Dendritic cell treated with granulocyte-macrophage colony-stimulating factor and Interleukin-4, amounts not matched to agents 40 ng/mL and 50 ng/mL, for 4 days (primary cell): ENCODE measurements at regions not wholly inside any gene's neighbourhood (a gene's known extent, or its start where the extent isn't known, plus 50 kb on each side); places are given as distances from the start of the nearest gene placed in this dataset.
"Not testable (repeated sequence)": the region's sequence is repeated elsewhere in the genome, so short reads cannot be mapped to it uniquely, and the experiment has no call there.

Experiments used
- H3K27ac Mint-ChIP-seq: one replicate; pipeline ENCODE4 v1.8.0; 2022; ENCODE audit warnings: mild to moderate bottlenecking, mixed read lengths
- H3K27me3 Mint-ChIP-seq: one replicate; pipeline ENCODE4 v1.8.0; 2022; ENCODE audit warnings: mild to moderate bottlenecking, mixed read lengths
- H3K36me3 Mint-ChIP-seq: one replicate; pipeline ENCODE4 v1.8.0; 2022; ENCODE audit warnings: low read depth, mixed read lengths
- H3K4me1 Mint-ChIP-seq: one replicate; pipeline ENCODE4 v1.8.0; 2022; ENCODE audit warnings: low read depth, mixed read lengths
- H3K4me3 Mint-ChIP-seq: one replicate; pipeline ENCODE4 v1.8.0; 2022; ENCODE audit warnings: mild to moderate bottlenecking, moderate library complexity, mixed read lengths
- H3K9me3 Mint-ChIP-seq: one replicate; pipeline ENCODE4 v1.8.0; 2022; ENCODE audit warnings: mixed read lengths
- intact Hi-C: fragments of 100-400 bp; cut with micrococcal nuclease; formaldehyde crosslinking; loops from one replicate; pipeline ENCODE4 v1.15.0; 2022

DNA sequence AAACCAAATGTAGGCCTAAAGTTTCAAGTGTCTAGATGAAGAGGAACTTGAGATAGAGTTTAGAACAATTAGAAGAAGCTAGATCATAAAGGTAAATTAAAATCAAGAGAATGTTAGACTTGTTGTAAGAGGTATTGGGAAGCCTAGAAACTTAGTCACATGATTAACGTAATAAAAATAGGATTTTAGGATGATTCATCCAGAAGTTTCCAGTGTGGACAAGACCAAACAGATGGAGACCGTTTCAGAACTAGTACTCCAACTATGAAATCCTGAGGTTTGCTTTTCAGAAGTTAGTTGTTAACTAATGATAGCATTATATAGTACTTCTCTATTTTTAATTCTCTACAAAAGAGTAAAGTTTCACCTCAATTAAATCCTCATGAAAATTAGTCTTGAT is 104.9 kb downstream of the MZT1 start:
- Mint-ChIP-seq H3K27me3 (no peaks in the 10 kb centered on the region), H3K9me3 (peaks cover 17% of the 10 kb centered on the region), H3K36me3 (no peaks in the 10 kb centered on the region)

DNA sequence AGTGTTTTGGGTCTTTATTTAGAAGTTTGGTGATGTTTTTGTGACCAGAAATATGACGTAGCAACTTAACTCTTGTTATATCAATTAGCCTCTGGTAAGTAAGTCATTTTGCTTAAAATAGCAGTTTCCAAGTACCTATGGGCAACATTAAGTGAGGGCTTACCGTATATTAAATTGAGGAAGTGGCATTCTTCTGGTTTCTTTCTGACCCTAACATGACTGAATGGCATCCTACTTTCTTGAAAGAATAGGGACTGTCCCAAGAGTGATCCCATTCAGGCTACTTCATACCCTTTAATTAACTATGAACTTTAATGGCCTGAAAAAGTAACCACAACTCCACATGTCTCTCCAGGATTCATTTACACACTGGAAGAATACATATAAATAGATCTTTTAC is 106.6 kb downstream of the MZT1 start:
- intact Hi-C loops = no loop called here
- Mint-ChIP-seq H3K9me3 (peaks cover 8% of the 10 kb centered on the region), H3K4me1 (no peaks in the 10 kb centered on the region), H3K27ac (no peak overlapping the region), H3K27me3 (no peaks in the 10 kb centered on the region), H3K36me3 (no peaks in the 10 kb centered on the region), H3K4me3 (no peak overlapping the region)

More for the DNA sequence above, 104.9 kb downstream of the MZT1 start:
- Mint-ChIP-seq H3K4me3 (no peak overlapping the region), H3K4me1 (no peaks in the 10 kb centered on the region), H3K27ac (no peak overlapping the region)
- intact Hi-C loops = no loop called here

DNA sequence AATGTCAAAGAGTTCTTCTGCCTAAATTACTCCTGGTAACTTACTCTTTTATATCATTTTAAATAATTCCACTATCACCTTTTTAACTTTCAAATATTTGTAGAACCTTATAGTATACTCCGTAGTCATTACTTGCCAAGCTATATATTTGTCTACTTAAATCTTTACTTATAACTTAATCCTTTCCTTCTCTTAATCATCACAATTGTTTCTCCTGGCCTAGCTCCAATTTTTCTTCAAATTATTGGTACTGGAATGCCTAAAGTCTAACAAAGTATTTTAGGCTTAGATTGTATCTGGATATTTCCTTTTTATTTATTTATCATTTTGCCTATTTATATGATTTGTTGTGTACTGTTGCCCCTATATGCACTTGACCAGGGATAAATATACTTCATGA is 109.5 kb downstream of the MZT1 start:
- Mint-ChIP-seq H3K4me3 (no peak overlapping the region), H3K27me3 (no peaks in the 10 kb centered on the region), H3K4me1 (no peaks in the 10 kb centered on the region), H3K27ac (no peak overlapping the region), H3K9me3 (no peaks in the 10 kb centered on the region), H3K36me3 (no peaks in the 10 kb centered on the region)
- intact Hi-C loops = no loop called here

DNA sequence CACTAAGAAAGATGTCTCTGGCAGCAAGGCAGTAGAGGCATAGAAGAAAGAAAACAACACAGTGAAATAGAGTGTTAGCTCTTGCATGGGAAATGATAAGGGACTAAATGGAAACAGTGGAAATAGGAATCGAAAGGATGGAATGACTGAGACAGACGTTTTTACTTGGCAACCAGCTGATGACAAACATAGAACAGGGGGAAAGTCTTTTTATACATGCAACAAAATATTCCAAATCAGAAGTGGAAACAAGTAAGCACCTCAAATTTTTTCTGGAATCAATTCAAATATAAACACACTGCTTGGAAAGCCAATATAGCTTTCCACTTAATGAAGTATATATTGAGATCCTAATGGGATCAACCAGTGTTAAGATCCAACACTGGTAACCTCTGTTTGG is 110.2 kb downstream of the MZT1 start:
- Mint-ChIP-seq H3K27me3 (no peaks in the 10 kb centered on the region), H3K27ac (no peak overlapping the region), H3K4me1 (no peaks in the 10 kb centered on the region), H3K4me3 (no peak overlapping the region), H3K36me3 (no peaks in the 10 kb centered on the region), H3K9me3 (no peaks in the 10 kb centered on the region)
- intact Hi-C loops = no loop called here

DNA sequence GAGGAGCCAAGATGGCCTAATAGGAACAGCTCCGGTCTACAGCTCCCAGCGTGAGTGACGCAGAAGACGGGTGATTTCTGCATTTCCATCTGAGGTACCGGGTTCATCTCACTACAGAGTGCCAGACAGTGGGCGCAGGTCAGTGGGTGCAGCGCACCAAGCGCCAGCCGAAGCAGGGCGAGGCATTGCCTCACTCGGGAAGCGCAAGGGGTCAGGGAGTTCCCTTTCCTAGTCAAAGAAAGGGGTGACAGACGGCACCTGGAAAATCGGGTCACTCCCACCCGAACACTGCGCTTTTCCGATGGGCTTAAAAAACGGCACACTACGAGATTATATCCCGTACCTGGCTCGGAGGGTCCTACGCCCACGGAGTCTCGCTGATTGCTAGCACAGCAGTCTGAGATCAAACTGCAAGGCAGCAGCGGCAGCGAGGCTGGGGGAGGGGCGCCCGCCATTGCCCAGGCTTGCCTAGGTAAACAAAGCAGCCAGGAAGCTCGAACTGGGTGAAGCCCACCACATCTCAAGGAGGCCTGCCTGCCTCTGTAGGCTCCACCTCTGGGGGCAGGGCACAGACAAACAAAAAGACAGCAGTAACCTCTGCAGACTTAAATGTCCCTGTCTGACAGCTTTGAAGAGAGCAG is 117.1 kb downstream of the MZT1 start:
- intact Hi-C loops, H3K27me3 Mint-ChIP-seq, H3K27ac Mint-ChIP-seq, H3K4me1 Mint-ChIP-seq, H3K4me3 Mint-ChIP-seq, H3K36me3 Mint-ChIP-seq: not testable (repeated sequence)
- H3K9me3 Mint-ChIP-seq = peaks cover 12% of the 10 kb centered on the region

DNA sequence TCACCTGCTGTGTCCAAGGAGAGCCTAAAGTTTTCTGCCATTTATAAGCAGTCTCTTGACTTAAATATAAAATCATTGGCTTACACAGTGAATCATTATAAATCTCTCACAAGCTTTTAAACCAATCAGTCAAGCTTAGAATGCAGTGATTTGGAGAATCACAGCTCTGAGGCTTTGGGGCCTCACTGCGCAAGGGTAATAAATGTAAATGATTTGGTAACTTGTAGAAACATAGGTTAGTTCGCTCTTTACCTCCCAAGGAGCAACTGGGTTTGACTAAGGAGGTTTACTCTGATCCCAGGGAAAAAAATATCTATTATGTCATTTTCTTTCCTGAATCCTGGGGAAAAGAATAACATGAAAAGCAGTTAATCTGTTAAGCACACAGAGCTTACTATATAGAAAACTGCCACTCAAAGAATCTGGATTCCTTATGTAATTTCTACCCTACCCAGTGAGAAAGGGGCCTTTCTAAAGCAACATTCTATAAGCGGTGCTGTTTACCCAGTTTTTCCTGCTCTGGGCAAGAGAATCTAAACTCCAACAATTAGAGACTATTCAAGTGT is 128.2 kb downstream of the MZT1 start:
- Mint-ChIP-seq H3K36me3 (no peaks in the 10 kb centered on the region), H3K4me1 (no peaks in the 10 kb centered on the region), H3K9me3 (peaks cover 16% of the 10 kb centered on the region), H3K27ac (no peak overlapping the region), H3K4me3 (no peak overlapping the region), H3K27me3 (no peaks in the 10 kb centered on the region)
- intact Hi-C loops = no loop called here

DNA sequence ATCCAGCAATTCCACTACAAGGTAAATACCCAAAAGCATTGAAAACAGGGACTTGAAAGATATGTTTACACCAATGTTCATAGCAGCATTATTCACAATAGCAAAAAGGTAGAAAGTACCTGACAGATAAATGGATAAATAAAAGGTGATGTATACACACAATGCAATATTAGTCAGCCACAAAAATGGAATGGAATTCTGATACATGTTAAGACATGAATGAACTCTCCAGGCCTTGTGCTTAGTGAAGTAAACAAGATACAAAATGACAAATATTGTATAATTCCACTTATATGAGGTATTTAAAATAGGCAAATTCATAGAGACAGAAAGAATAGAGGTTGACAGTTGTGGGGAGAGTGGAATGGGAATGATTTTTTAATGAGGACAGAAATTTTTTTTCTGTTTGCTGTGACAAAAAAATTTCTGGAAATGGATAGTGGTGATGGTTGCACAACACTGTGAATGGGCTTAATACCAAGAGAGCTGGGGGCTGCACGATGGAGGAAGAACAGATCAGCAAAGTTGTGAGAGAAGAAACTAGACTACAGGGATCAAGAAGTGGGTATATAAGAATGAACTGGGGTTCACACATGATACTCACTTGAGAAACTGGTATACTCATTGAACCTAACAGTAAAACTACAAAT is 137.2 kb downstream of the MZT1 start:
- Mint-ChIP-seq H3K36me3 (no peaks in the 10 kb centered on the region), H3K27me3 (no peaks in the 10 kb centered on the region), H3K9me3 (peaks cover 10% of the 10 kb centered on the region), H3K27ac (no peak overlapping the region), H3K4me1 (no peaks in the 10 kb centered on the region), H3K4me3 (no peak overlapping the region)
- intact Hi-C loops = no loop called here

DNA sequence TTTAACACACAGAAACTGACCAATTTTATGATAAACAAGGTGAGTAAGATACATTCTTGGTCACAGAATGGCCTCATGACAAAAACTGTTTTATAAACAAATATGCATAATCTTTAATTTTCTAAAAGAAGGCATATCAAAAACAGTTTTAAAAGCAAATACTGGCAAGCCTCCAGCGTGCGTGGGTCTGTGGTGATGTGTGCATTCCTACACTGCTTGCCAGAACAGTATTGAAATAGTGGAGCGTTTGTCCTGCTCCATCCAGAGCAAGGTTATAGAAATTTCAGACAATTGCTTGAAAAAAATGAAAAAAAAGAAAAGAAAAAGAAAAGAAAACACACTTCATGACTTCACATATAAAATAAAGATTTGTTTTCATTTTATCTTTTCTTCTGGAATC is 140.9 kb downstream of the MZT1 start:
- no peaks in the 10 kb centered on the region for H3K36me3 Mint-ChIP-seq
- H3K4me3 Mint-ChIP-seq = no peak overlapping the region
- H3K27me3 Mint-ChIP-seq = no peaks in the 10 kb centered on the region
- no peak overlapping the region for H3K27ac Mint-ChIP-seq
- no peaks in the 10 kb centered on the region for H3K4me1 Mint-ChIP-seq
- H3K9me3 Mint-ChIP-seq = peaks cover 6% of the 10 kb centered on the region
- intact Hi-C loops = no loop called here

DNA sequence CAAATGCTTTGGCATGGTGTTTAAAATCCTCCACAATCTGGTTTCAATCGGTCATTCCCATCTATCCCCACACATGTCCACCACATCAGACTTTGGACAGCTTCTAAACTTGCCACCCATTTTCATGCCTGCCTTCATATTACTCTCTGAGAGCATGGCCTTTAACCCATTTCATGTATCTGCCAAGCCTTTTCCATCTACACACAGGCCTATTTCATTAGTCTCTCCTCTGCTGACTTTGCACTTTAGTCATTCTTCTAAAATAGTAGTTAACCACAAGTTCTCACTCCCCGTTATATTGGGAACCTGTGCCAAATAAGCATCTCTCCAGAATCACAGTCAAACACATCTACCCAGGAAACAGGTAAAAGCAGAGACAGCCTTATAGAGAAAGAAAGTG is 142.2 kb downstream of the MZT1 start:
- no peaks in the 10 kb centered on the region for H3K4me1 Mint-ChIP-seq
- H3K27me3 Mint-ChIP-seq = no peaks in the 10 kb centered on the region
- H3K27ac Mint-ChIP-seq = no peak overlapping the region
- intact Hi-C loops = no loop called here
- H3K36me3 Mint-ChIP-seq = no peaks in the 10 kb centered on the region
- no peak overlapping the region for H3K4me3 Mint-ChIP-seq
- H3K9me3 Mint-ChIP-seq = peaks cover 6% of the 10 kb centered on the region

DNA sequence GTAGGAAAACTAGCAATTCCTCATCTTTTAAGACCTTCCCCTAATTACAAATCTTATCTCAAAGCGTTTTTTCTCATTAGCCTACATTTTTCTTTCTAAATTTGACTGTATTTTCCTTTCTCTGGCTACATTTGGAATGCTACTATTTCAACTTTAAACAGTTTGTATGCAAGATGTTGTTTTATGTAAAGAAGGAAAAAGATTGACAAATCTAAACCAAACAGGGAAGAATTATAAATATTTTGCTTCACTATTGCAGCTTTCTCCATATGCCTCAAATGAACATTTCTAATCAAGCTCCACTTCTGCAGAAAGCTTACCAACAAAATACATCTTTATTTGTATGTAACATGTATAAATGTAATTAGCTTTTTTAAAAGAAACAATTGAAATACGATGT is 156.2 kb downstream of the MZT1 start:
- H3K9me3 Mint-ChIP-seq = peaks cover 32% of the 10 kb centered on the region
- no peaks in the 10 kb centered on the region for H3K27me3 Mint-ChIP-seq
- no peak overlapping the region for H3K27ac Mint-ChIP-seq
- intact Hi-C loops = no loop called here
- no peaks in the 10 kb centered on the region for H3K36me3 Mint-ChIP-seq
- H3K4me3 Mint-ChIP-seq = no peak overlapping the region
- H3K4me1 Mint-ChIP-seq = peaks cover 9% of the 10 kb centered on the region

DNA sequence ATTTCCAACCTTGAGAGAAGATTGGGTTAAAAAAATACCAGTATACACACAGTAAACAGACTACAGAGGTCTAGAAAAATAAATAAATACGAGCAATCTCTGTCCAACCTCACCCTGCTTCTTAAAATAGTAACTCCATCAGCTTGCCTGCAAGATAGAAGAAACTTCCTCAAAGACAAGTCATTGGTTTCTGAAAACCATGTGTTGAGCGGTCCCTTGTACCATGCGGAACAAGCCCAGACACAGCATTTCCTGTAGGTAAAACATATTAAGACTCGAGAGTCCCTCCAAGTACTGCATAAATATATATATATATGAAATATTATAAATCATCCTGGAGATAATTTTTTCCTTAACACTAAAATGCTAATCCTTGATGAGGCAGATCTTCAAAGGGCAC is 157.4 kb downstream of the MZT1 start:
- H3K4me3 Mint-ChIP-seq = no peak overlapping the region
- no peak overlapping the region for H3K27ac Mint-ChIP-seq
- peaks cover 21% of the 10 kb centered on the region for H3K9me3 Mint-ChIP-seq
- intact Hi-C loops = no loop called here
- peaks cover 9% of the 10 kb centered on the region for H3K4me1 Mint-ChIP-seq
- no peaks in the 10 kb centered on the region for H3K36me3 Mint-ChIP-seq
- H3K27me3 Mint-ChIP-seq = no peaks in the 10 kb centered on the region

DNA sequence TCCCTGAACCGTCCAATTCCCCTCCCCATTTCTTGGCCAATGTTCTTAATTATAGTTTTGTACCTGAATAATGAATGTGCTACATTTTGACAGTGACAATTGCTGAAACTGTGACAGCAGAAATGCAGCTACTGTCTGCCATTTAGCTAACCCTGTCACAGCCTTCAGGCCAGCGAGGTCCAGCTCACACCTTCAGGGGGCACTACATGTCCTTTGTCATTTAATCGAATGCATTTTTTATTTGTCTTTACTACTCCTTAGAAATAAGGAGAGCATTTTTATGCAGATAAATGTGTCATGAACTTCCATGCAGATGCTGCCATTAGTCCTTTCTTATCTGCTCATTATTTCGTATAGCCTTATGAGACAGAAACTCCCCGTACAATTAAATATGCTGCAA is 159.9 kb downstream of the MZT1 start:
- Mint-ChIP-seq H3K27me3 (no peaks in the 10 kb centered on the region), H3K27ac (no peak overlapping the region), H3K4me1 (peaks cover 9% of the 10 kb centered on the region), H3K9me3 (no peaks in the 10 kb centered on the region), H3K4me3 (no peak overlapping the region), H3K36me3 (no peaks in the 10 kb centered on the region)
- intact Hi-C loops = loop anchor here (5.0 kb wide), 1 partner anchor 1605 kb away; no protein-coding TSS in a partner anchor

DNA sequence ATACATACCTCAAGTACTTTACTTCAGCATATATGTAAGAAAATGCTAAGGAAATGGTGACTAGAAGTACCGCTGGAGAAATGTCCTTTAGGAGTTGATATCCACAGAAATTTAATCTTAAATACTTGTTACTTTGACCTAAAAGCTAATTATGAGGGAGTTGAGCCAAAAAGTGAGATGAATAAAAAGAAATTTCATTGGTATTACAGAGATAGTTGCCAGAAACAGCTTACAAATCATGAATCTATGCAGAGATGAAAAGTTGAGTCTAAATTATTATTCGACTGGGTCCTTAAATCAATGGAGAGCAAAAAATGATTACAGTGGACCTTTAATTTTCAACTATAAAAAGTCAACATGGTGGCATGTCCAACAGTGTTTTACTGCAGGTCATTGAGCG is 160.9 kb downstream of the MZT1 start:
- Mint-ChIP-seq H3K27me3 (no peaks in the 10 kb centered on the region), H3K4me3 (no peak overlapping the region), H3K27ac (no peak overlapping the region), H3K9me3 (no peaks in the 10 kb centered on the region), H3K36me3 (no peaks in the 10 kb centered on the region), H3K4me1 (peaks cover 9% of the 10 kb centered on the region)
- intact Hi-C loops = loop anchor here (5.0 kb wide), 1 partner anchor 1604 kb away; no protein-coding TSS in a partner anchor

DNA sequence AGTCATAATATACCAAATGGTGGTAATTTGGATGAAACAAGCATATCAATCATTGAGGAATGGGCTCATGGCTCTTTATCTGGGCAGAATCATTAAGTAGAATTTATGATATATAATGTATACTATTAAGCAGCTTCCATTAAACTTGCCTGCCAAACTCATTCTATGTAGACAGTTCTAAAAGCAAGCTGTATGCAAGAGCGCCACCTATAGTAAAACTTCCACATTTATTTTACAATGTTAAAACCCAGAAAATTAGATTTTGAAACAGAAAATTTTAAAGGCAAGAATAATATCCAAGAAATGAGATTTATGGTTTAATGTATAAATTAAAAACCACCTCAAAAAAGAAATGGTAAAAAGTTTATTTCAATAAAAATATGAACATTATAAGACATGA is 161.5 kb downstream of the MZT1 start:
- no peaks in the 10 kb centered on the region for H3K36me3 Mint-ChIP-seq
- no peaks in the 10 kb centered on the region for H3K9me3 Mint-ChIP-seq
- no peak overlapping the region for H3K27ac Mint-ChIP-seq
- intact Hi-C loops = loop anchor here (5.0 kb wide), 1 partner anchor 1604 kb away; no protein-coding TSS in a partner anchor
- no peak overlapping the region for H3K4me3 Mint-ChIP-seq
- no peaks in the 10 kb centered on the region for H3K27me3 Mint-ChIP-seq
- H3K4me1 Mint-ChIP-seq = peaks cover 9% of the 10 kb centered on the region

DNA sequence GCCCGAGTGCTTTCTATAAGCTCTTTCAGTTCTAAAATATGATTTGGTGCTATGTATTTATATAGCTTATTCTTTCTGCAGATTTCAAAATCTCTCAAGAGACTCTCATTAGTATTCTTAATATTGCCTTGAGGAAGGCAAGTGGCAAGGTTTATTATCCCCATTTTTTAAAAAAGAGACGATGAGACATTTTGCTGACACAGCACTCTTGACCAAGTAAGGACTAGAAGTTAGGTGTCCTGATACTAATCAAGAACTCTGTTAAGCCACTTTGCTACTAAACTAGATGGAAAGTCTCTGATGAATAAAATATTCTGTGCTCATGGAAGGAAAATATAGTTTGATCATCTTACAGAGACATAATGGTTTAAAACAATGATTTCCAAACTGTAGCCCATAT is 164.7 kb downstream of the MZT1 start:
- Mint-ChIP-seq H3K27me3 (no peaks in the 10 kb centered on the region), H3K36me3 (no peaks in the 10 kb centered on the region), H3K9me3 (no peaks in the 10 kb centered on the region), H3K4me1 (no peaks in the 10 kb centered on the region), H3K4me3 (no peak overlapping the region), H3K27ac (no peak overlapping the region)
- intact Hi-C loops = no loop called here
